HG03060 (cell line): ENCODE measurements at regions not wholly inside any gene's neighbourhood (a gene's known extent, or its start where the extent isn't known, plus 50 kb on each side); places are given as distances from the start of the nearest gene placed in this dataset.

ENCODE experiments used
- ATAC-seq: cut with Tn5 transposase; IDR thresholded peaks from one replicate; pipeline ENCODE4 v1.9.1; 2021; ENCODE audit warnings: low read depth, moderate number of reproducible peaks; ENCODE audit not compliant: unreplicated experiment

GRCh38 chr15:38072007-38072347 is 137.5 kb downstream of the TMCO5A start:
- no peak for ATAC-seq

- peak; percentile 35 for ATAC-seq
These were observed 138.1 kb downstream of the TMCO5A start for GRCh38 chr15:38072348-38073177.

DNA sequence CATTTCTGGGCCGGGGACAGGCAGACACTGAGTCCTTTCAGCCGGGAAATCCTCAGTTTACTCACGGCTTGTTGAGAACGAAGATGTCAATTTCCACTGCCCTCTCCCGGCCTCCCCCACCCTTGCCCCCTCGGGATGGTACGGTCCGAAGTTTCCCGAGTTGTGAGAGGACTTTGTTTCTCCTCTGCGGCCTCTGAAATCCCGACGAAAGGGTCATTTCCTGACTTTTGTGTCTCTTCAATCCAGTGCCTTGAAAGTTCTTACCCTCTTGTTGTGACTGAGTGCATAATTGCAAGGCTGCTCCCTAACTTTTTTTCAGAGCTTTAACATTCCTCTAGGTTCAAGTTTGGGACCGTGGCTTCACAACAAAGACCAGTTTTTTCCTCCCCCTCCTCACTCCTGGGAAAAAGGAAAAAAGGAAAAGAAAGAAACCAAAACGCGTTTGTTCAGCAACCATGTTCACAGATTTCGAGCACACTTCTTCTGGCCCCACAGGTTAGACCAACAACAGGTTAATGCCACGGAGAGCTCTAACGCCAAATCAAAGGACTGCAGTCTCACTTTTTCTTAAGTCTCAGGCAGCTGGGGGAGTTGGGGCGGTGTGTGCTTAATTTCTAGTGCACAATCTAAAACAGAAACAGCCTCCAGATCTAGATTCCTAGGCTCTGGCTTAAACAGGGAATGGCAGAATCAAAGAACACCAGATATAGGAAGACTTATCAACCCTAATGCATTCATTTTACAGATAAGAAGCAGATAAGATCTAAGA is 138.9 kb downstream of the TMCO5A start:
- ATAC-seq = no peak

GRCh38 chr15:38074029-38074428 is 139.6 kb downstream of the TMCO5A start:
- no peak for ATAC-seq

DNA sequence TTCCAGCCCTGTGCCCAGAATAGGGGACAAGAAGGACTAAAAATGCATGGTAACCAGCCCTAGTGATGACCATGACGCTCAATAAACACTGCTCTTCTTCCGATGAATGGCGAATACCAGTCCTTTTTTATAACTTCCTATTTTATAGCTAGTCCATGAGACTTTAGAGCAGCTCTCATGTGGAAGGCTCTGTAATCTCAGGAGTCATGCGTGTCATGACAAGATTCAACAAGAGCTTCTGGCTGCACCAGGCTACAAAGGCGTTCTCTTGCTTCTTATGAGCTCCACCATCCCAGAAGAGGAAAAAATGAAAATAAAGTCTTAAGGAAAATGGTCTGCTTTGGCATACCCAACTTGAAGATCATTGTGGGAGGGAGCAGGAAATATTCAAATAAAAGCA is 141.0 kb downstream of the TMCO5A start:
- no peak for ATAC-seq

DNA sequence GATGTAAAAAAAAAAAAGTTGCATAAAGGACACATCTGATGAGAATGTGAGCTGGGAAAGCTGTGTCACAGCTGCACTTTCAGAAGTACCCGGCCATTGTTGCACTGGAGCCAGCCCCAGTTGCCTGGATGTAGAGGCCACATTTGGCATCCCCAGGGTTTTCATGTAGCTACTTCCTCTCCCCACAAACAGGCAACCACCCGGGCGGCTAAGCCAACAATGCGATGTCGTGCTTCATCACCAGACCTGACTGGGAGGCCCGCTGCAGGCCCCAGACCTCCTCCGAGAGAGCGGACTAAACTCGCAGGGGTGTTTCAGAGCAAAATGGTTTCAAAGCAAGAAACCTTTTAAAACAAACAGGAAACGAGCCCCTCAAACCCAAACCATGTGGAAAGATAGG is 142.3 kb downstream of the TMCO5A start:
- ATAC-seq = no peak

DNA sequence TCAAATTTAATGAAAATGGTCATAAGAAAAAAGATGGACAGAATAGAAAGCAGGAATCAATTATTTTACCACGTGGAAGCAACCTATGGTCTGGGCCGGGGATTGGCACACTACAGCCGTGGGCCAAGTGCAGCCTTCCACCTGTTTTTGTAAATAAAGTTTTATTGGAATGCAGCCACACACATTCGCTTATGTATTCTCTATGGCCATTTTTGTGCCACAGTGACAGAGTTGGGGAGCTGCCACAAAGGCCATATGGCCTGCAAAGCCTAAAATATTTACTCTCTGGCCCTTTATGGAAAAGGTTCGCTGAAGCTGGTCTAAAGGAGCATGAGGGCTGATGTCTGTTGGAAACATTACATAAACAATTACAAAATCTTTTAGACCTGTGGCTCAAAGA is 144.8 kb downstream of the TMCO5A start:
- no peak for ATAC-seq

DNA sequence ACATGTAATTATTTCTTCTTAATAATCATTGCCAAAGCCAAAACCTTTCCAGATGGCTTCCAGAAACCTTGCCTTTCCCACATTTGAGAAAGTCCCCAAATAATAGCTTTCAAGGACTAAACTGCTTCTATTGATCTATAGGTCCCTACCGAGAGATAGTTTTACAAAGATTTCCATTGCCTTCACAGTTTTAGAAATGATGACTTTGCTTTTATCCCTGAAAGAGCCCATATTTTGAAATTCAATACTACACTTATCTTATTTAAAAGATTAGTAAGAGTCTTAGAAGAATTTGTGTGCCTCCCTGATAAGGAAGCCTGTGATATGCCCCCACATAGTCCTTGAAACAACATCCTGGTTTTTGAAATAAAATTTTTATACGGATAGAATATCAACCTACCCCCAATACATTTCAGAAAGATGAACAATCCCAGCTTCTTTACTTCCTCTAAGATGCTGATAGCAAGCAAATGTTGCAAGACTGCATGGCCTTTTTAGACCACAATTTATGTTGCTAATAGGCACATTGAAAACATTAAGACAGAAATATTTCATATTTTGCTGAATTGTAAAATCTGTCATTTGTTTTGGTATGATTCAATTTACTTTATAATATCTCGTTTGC is 146.3 kb downstream of the TMCO5A start:
- no peak for ATAC-seq

- ATAC-seq = peak; percentile 72
These were observed 149.8 kb downstream of the TMCO5A start for GRCh38 chr15:38084289-38084688.

DNA sequence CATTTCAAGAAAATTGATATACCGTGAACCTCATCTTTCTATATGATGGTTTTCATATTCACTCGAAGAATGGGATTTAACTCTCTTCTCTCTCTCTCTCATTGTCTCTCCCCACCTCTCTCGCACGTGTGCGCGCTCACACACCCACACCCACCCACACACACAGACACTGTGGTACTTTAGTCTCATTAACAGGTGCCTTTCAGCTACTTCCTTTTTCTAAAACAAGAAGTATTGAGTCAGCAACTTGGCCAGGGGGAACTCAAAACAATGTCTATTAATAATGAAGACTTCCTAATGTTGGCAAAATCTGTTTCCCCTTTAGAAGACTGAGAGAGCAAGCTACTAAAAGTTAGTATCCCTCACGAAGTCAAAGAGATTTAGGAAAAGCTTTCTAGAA is 150.7 kb downstream of the TMCO5A start:
- ATAC-seq = peak; percentile 46

DNA sequence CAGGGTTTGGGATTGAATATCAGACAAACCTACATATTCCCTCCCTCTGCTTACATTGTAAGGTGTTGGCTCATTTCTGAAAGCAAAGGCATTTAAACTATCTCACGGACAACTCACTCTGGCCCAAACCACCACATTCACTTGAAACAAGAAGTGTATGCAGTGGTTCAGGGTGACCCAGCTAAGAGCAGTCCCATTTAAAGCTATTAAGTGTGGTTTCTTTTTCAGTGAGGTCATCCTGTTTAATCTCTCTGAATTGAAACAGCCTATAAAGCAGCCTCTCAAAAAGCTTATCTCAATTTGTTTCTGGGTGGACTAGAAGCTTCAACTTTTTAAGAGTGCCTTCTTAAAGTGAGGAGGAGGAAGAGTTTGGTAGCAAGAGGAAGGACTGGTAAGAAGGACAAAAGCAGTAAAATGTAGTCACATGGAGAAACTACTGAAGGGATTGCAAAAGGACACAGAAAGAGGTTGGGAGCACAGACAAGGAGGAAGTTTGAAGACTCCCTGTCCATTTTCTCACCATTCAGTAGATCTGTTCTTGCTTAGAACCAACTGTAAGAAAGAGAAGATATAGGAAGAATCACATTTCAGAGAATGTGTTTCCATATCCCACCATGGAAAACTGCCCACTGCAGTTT is 151.6 kb downstream of the TMCO5A start:
- no peak for ATAC-seq

DNA sequence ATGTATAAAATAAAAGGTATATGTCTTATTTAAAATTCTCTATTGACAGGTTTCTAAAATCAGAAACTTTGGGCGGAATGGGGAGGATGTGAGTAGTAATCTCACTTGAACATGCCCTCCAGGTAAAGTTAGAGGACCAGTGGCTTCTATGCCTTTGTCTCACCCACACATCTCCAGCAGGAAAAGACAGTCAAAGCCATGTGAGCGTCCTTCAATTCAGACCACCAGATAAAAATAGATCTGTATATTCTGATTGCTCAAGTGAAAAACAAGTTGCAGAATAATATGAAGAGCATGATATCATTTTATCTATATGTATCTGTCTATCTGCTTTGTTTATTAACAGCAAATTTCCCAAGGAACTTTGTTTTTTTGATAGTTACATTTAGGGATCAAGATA is 152.2 kb downstream of the TMCO5A start:
- no peak for ATAC-seq

DNA sequence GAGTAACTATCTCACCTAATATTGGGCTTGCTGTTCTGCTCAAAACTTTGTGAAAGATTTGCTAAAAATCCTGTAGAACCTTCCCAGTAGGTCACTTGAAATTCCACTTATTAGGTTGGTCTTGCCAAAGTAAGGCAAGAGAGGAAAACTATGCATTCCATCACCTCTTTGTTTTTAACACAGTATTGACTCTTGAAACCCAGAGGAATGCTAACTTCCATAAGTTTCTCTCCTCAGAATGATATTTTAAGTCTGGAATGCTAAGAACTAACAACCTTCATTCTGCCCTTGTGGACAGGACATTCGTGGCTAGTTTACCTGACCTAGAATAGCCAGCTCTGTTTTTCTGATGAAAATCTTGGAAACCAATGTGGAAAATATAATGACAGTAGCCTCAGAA is 154.5 kb downstream of the TMCO5A start:
- no peak for ATAC-seq

GRCh38 chr15:38090223-38090622 is 155.8 kb downstream of the TMCO5A start:
- ATAC-seq = no peak

GRCh38 chr15:38090678-38091077 is 156.2 kb downstream of the TMCO5A start:
- no peak for ATAC-seq

- no peak for ATAC-seq
These were observed 156.7 kb downstream of the TMCO5A start for GRCh38 chr15:38091078-38091645.

GRCh38 chr15:38093931-38094330 is 158.7 kb upstream of the SPRED1 start:
- ATAC-seq = no peak

GRCh38 chr15:38102972-38103371 is 149.7 kb upstream of the SPRED1 start:
- no peak for ATAC-seq

- ATAC-seq = no peak
These were observed 149.1 kb upstream of the SPRED1 start for GRCh38 chr15:38103564-38103963.

- ATAC-seq = no peak
These were observed 141.6 kb upstream of the SPRED1 start for GRCh38 chr15:38111070-38111469.

- ATAC-seq = no peak
These were observed 140.2 kb upstream of the SPRED1 start for GRCh38 chr15:38112406-38112805.
